ENCODE measurements at regions not wholly inside any gene's neighbourhood (a gene's known extent, or its start where the extent isn't known, plus 50 kb on each side); places are given as distances from the start of the nearest gene placed in this dataset.

DNA sequence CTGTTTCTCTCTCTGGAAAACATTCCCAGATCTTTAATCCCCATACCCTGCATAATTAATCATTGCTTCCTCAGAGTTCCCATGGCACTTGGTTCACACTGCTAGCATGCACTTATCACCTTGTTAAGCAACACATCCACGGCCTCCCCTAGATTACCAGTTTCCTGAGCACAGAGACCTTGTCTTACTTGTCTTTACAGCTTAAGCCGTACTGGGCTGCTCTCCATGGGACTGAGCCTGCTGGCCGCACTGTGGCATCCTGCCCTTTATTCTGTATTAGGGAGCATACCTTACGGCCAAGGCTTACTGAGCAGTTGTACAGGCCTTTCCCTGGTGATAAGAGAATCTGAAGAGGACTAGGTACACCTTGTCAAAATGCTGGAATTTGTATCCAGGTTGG is 190.2 kb downstream of the REEP3 start:
- Histone ChIP-seq H3K4me3 (no peak overlapping the region), H3K36me3 (no peaks in the 10 kb centered on the region), H3K4me1 (peaks cover 0 to 61% (median 49%) of the 10 kb centered on the region in 4 donors), H3K9me3 (no peaks in the 10 kb centered on the region), H3K27ac (peak overlapping the region; percentile 68 to 73), H3K27me3 (no peaks in the 10 kb centered on the region)
- intact Hi-C loops (cut with DNase I; ENCODE audit: low total_unique reads): loop anchor here (5.0 to 10.0 kb wide), 2 partner anchors 79 to 247 kb away; partner anchors contain the start of gene JMJD1C
- TF ChIP-seq CTCF (IDR thresholded peaks at IDR 0.05): no peak
- peak in 1 of 2 donors; percentile 78 for DNase-seq

- H3K36me3 ChIP-seq: no peaks in the 10 kb centered on the region
- H3K4me3 ChIP-seq: no peak overlapping the region
- DNase-seq: peak; percentile 94 to 98
- no peaks in the 10 kb centered on the region for H3K9me3 ChIP-seq
- H3K27ac ChIP-seq: peak overlapping the region; percentile 68 to 73
- H3K27me3 ChIP-seq: no peaks in the 10 kb centered on the region
- intact Hi-C loops (cut with DNase I; ENCODE audit: low total_unique reads): loop anchor here (5.0 to 10.0 kb wide), 2 partner anchors 80 to 247 kb away; partner anchors contain the start of gene JMJD1C
- no peak for TF ChIP-seq CTCF (IDR thresholded peaks at IDR 0.05)
- peaks cover 0 to 54% (median 44%) of the 10 kb centered on the region in 4 donors for H3K4me1 ChIP-seq
Measured at GRCh38 chr10:63711867-63712716, 190.9 kb downstream of the REEP3 start.

GRCh38 chr10:63712717-63713115 is 191.5 kb downstream of the REEP3 start:
- no peak overlapping the region for H3K4me3 ChIP-seq
- intact Hi-C loops (cut with DNase I; ENCODE audit: low total_unique reads): loop anchor here (5.0 to 10.0 kb wide), 2 partner anchors 80 to 248 kb away; partner anchors contain the start of gene JMJD1C
- H3K36me3 ChIP-seq: no peaks in the 10 kb centered on the region
- no peaks in the 10 kb centered on the region for H3K9me3 ChIP-seq
- peak overlapping the region; percentile 68 to 73 for H3K27ac ChIP-seq
- no peak for TF ChIP-seq CTCF (IDR thresholded peaks at IDR 0.05)
- no peaks in the 10 kb centered on the region for H3K27me3 ChIP-seq
- no peak for DNase-seq
- H3K4me1 ChIP-seq: peaks cover 0 to 49% (median 42%) of the 10 kb centered on the region in 4 donors

- Histone ChIP-seq H3K4me3 (peak overlapping the region in 1 of 2 donors; percentile 9), H3K36me3 (no peaks in the 10 kb centered on the region), H3K27ac (peak overlapping the region; percentile 68 to 73), H3K27me3 (no peaks in the 10 kb centered on the region), H3K9me3 (no peaks in the 10 kb centered on the region), H3K4me1 (peaks cover 0 to 43% (median 41%) of the 10 kb centered on the region in 4 donors)
- peak in 1 of 2 donors; percentile 51 for DNase-seq
- intact Hi-C loops (cut with DNase I; ENCODE audit: low total_unique reads): loop anchor here (5.0 to 10.0 kb wide), 2 partner anchors 81 to 249 kb away; partner anchors contain the start of gene JMJD1C
- no peak for TF ChIP-seq CTCF (IDR thresholded peaks at IDR 0.05)
Measured at GRCh38 chr10:63713191-63714144, 192.3 kb downstream of the REEP3 start.

DNA sequence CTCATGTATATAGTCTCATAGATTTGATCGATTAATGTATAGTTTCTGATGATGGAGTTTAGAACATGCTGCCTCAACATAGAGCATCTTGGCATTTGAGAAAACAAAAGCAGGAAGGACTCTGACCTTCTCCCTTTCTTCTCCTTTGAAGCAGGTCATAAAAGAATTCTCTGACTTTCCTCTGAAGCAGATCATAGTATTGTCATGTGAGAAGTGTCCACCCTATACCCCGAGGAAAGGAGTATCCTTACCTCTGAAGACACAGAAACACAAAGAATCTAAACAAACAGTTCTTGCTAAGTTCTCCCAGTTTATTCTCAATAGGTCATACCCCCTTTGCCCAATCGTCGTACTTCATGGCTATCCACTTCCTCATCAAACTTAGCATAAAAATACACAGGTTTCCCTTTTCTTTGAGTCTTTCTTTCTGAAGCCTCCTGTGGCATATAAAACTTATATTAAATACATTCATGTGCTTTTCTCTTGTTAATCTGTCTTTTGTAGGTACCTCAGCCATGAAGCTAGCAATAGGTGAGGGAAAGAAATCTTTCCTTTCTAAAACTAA is 194.9 kb downstream of the REEP3 start:
- H3K27me3 ChIP-seq: no peaks in the 10 kb centered on the region
- H3K9me3 ChIP-seq: no peaks in the 10 kb centered on the region
- intact Hi-C loops (cut with DNase I; ENCODE audit: low total_unique reads): loop anchor here (10.0 kb wide), 1 partner anchor 251 kb away; the partner anchor contains the start of gene JMJD1C
- H3K27ac ChIP-seq: no peak overlapping the region
- H3K4me3 ChIP-seq: no peak overlapping the region
- no peaks in the 10 kb centered on the region for H3K36me3 ChIP-seq
- H3K4me1 ChIP-seq: peaks cover 0 to 43% (median 37%) of the 10 kb centered on the region in 4 donors
- no peak for TF ChIP-seq CTCF (IDR thresholded peaks at IDR 0.05)
- no peak for DNase-seq
